BLaER1 treated with 17β-estradiol and CSF1 and Interleukin-3, amounts not matched to agents 10 nM and 100 nM (cell line): ENCODE measurements at regions not wholly inside any gene's neighbourhood (a gene's known extent, or its start where the extent isn't known, plus 50 kb on each side); places are given as distances from the start of the nearest gene placed in this dataset.

Experiments used
- H3K27ac ChIP-seq, 11 experiments: shearing (Covaris generic); formaldehyde crosslinking; 2 replicates each; pipeline ENCODE4 v1.8.1; 2022
- H3K27me3 ChIP-seq, 11 experiments: shearing (Covaris generic); formaldehyde crosslinking; 2 replicates each; pipeline ENCODE4 v1.8.1; 2022
- H3K36me3 ChIP-seq, 11 experiments: shearing (Covaris generic); formaldehyde crosslinking; 2 replicates each; pipeline ENCODE4 v1.8.1; 2022
- H3K4me1 ChIP-seq, 10 experiments: shearing (Covaris generic); formaldehyde crosslinking; 2 replicates each; pipeline ENCODE4 v1.8.1; 2022
- H3K4me2 ChIP-seq, 11 experiments: shearing (Covaris generic); formaldehyde crosslinking; 2 replicates each; pipeline ENCODE4 v1.8.1; 2022
- H3K4me3 ChIP-seq, 10 experiments: shearing (Covaris generic); formaldehyde crosslinking; 2 replicates each; pipeline ENCODE4 v1.8.1; 2022
- H3K9ac ChIP-seq, 11 experiments: shearing (Covaris generic); formaldehyde crosslinking; 2 replicates each; pipeline ENCODE4 v1.8.1; 2022
- H3K9me3 ChIP-seq, 11 experiments: shearing (Covaris generic); formaldehyde crosslinking; replicated peaks in 1 of 11; 2 replicates each; pipeline ENCODE4 v1.8.1; 2022
- H4K20me1 ChIP-seq, 11 experiments: shearing (Covaris generic); formaldehyde crosslinking; 2 replicates each; pipeline ENCODE4 v1.8.1; 2022
- Cebpa-rat ChIP-seq, 11 experiments: shearing (Covaris generic); IDR thresholded peaks; 2 replicates each; pipeline ENCODE4 v1.8.1; 2022

DNA sequence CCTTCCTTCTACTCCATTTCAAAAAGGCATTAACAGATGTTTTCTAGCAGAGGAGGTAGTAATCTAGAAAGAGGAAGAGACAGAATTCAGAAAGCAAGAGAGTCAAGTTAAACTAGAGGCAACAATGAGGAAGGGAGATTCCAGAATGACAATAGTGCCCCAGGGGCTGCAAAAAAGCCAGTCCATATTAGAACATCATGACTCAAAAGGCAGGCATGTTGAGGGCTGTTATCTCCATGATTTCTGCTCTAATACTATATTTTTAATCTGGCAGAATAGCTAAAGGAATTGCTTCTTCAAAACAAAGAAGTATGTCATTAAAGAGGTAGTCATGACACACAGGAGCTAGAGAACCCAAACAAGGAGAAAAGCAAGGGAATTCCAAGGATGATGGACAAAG lies 599.6 kb downstream of the INHBA start:
- TF ChIP-seq Cebpa-rat (IDR thresholded peaks at IDR 0.05), result no peak
- peak overlapping the region in 2 of 11 experiments; percentile 43 to 50; a peak in 2 of 22 replicates for H3K27ac ChIP-seq
- H3K36me3 ChIP-seq, result no peaks in the 10 kb centered on the region
- no peaks in the 10 kb centered on the region for H4K20me1 ChIP-seq
- no peak overlapping the region for H3K9ac ChIP-seq
- peaks cover 0 to 15% (median 0%) of the 10 kb centered on the region in 10 experiments; a peak in 3 of 20 replicates for H3K4me1 ChIP-seq
- H3K9me3 ChIP-seq, result no peaks in the 10 kb centered on the region
- no peak overlapping the region for H3K4me3 ChIP-seq
- no peaks in the 10 kb centered on the region for H3K27me3 ChIP-seq
- H3K4me2 ChIP-seq, result peak overlapping the region in 2 of 11 experiments; percentile 36 to 39; a peak in 3 of 22 replicates

DNA sequence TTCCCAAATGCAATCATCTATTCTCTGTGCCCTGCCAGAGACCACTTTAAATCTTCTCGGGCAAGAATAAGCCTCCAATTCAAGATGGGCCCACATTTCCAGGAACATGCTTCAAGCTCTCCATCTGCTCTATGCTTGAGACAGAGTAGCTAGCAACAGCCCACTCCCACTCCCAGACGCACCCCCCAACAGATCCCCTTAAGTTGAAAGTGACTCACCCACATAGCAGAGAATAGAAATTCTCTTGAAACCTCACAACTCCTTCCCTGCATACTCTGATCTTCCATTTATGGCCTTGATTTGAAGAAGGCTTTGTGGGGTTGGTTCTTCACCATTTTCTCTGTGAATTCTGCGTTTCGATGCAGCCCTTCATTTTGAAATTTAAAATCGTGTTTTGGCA lies 604.0 kb downstream of the INHBA start:
- no peak overlapping the region for H3K4me3 ChIP-seq

DNA sequence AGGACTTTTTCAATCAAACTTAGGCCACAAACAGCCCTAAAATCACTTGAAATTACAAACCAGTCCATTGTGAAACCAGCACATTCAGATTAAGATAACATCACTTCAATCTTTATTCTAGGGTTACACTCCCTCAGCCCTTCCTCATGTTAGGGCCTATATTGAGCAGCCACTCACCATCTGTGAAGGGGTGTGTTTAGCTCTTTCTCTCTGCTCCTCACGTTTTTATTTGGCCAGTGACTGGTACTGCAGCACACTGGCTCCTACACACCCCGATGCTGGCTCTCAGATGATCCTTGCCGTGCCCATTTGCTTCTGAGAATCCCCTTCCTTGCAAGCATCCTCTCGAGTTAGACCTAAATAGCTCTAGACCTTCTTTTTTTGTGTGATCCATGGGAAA lies 604.5 kb downstream of the INHBA start:
- TF ChIP-seq Cebpa-rat (IDR thresholded peaks at IDR 0.05), result no peak
- H3K4me3 ChIP-seq, result no peak overlapping the region
- H3K27me3 ChIP-seq, result no peaks in the 10 kb centered on the region
- H3K27ac ChIP-seq, result no peak overlapping the region
- H3K9ac ChIP-seq, result no peak overlapping the region
- H4K20me1 ChIP-seq, result no peaks in the 10 kb centered on the region
- peaks cover 0 to 10% (median 0%) of the 10 kb centered on the region in 10 experiments; a peak in 3 of 20 replicates for H3K4me1 ChIP-seq
- no peaks in the 10 kb centered on the region for H3K9me3 ChIP-seq
- no peaks in the 10 kb centered on the region for H3K36me3 ChIP-seq
- H3K4me2 ChIP-seq, result no peak overlapping the region

More for the DNA sequence above, 604.0 kb downstream of the INHBA start:
- H4K20me1 ChIP-seq, result no peaks in the 10 kb centered on the region
- TF ChIP-seq Cebpa-rat (IDR thresholded peaks at IDR 0.05), result no peak
- H3K9ac ChIP-seq, result no peak overlapping the region
- H3K4me2 ChIP-seq, result no peak overlapping the region
- H3K27me3 ChIP-seq, result no peaks in the 10 kb centered on the region
- H3K36me3 ChIP-seq, result no peaks in the 10 kb centered on the region
- peaks cover 0 to 15% (median 0%) of the 10 kb centered on the region in 10 experiments; a peak in 3 of 20 replicates for H3K4me1 ChIP-seq
- H3K27ac ChIP-seq, result no peak overlapping the region
- H3K9me3 ChIP-seq, result no peaks in the 10 kb centered on the region

DNA sequence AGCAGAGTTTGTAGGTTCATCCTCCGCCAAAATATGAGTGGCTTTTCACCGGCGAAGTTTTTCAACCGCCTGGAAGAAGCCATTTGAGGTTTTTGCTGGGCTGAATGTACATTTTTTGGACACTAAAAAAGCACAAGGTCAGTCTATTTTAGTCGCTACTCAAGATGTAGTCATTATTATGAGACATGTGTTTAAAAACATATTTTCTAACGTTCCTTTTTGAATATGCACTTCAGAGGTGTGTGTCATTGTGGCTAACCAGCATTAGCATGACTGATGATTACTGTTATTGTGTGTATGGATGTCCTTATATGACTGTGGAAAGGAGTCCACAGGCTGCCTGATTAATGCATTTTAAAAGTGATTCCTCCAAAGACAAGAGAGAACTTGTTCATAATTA lies 605.4 kb downstream of the INHBA start:
- no peak for TF ChIP-seq Cebpa-rat (IDR thresholded peaks at IDR 0.05)
- Histone ChIP-seq H3K27me3 (no peaks in the 10 kb centered on the region), H3K36me3 (no peaks in the 10 kb centered on the region), H3K27ac (no peak overlapping the region), H3K4me3 (no peak overlapping the region), H3K9ac (no peak overlapping the region), H4K20me1 (no peaks in the 10 kb centered on the region), H3K9me3 (no peaks in the 10 kb centered on the region), H3K4me2 (no peak overlapping the region), H3K4me1 (peaks cover 0 to 3% (median 0%) of the 10 kb centered on the region in 10 experiments; a peak in 3 of 20 replicates)

DNA sequence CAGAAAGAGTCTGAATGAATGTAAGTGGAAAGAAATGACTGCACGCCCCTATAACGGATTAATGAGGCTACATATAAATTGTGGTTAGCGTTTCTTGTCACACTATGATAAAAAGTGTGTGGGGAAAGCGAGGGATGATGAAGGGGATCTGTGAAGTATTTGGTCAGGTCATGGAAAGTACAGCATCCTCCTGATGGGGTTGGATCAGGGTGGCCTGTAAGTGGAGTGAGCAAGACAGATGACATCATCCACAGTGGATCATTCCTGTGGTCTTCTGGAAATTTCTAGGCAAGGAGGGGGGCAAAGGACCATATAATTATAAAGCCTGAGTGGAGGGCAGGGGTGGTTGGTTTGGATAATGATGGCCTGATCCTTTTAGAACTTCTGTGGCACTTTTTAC lies 606.0 kb downstream of the INHBA start:
- Histone ChIP-seq H3K27ac (no peak overlapping the region), H3K4me2 (no peak overlapping the region), H3K4me3 (no peak overlapping the region)

DNA sequence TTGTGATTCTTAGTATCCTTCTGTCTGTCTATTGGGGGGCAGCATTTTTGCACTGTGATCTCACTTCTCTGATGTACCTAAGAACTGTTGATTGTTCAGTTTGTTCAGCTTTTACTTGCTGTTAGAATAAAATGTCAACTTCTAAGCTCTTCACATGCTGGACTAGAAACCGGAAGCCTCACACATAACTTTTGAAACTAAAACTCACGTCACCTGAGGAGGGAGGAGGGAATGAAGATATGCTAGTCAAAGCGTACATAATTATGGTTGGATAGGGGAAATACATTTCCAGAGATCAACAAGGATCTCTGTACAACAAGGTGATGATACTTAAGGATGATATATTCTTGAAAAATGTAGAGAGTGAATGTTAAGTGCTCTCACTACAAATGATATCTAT lies 609.7 kb downstream of the INHBA start:
- no peak overlapping the region for H3K4me3 ChIP-seq
- no peaks in the 10 kb centered on the region for H4K20me1 ChIP-seq
- TF ChIP-seq Cebpa-rat (IDR thresholded peaks at IDR 0.05), result no peak
- no peak overlapping the region for H3K4me2 ChIP-seq
- no peaks in the 10 kb centered on the region for H3K27me3 ChIP-seq
- H3K4me1 ChIP-seq, result no peaks in the 10 kb centered on the region
- H3K27ac ChIP-seq, result no peak overlapping the region
- H3K9me3 ChIP-seq, result no peaks in the 10 kb centered on the region
- H3K9ac ChIP-seq, result no peak overlapping the region
- no peaks in the 10 kb centered on the region for H3K36me3 ChIP-seq

More for the DNA sequence above, 606.0 kb downstream of the INHBA start:
- H4K20me1 ChIP-seq, result no peaks in the 10 kb centered on the region
- no peaks in the 10 kb centered on the region for H3K27me3 ChIP-seq
- no peak overlapping the region for H3K9ac ChIP-seq
- H3K9me3 ChIP-seq, result no peaks in the 10 kb centered on the region
- no peak for TF ChIP-seq Cebpa-rat (IDR thresholded peaks at IDR 0.05)
- H3K36me3 ChIP-seq, result no peaks in the 10 kb centered on the region
- peaks cover 0 to 3% (median 0%) of the 10 kb centered on the region in 10 experiments; a peak in 1 of 20 replicates for H3K4me1 ChIP-seq

DNA sequence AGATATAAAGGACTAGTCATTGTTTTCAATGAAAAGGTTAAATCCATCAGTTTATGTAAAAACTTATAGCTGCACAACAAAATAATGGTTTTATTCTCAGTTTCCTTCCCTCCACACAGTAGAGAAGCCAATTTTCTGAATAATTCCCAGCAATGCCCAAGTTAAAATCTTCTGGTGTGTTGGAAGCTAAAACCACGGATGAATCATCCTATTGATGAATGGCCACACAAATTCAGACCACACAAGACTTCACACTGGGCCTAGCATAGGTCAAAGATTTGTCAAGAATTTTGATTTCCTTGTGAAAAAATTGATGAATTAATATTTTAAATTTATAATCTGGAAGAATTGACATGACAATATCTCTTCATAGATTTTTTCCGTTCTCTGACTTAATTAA lies 617.6 kb downstream of the INHBA start:
- H3K4me3 ChIP-seq, result no peak overlapping the region
- TF ChIP-seq Cebpa-rat (IDR thresholded peaks at IDR 0.05), result no peak
- no peaks in the 10 kb centered on the region for H3K9me3 ChIP-seq
- H3K27ac ChIP-seq, result no peak overlapping the region
- H3K4me2 ChIP-seq, result no peak overlapping the region
- no peak overlapping the region for H3K9ac ChIP-seq
- no peaks in the 10 kb centered on the region for H3K27me3 ChIP-seq
- H3K36me3 ChIP-seq, result no peaks in the 10 kb centered on the region
- no peaks in the 10 kb centered on the region; a peak in 1 of 20 replicates for H3K4me1 ChIP-seq
- H4K20me1 ChIP-seq, result no peaks in the 10 kb centered on the region

DNA sequence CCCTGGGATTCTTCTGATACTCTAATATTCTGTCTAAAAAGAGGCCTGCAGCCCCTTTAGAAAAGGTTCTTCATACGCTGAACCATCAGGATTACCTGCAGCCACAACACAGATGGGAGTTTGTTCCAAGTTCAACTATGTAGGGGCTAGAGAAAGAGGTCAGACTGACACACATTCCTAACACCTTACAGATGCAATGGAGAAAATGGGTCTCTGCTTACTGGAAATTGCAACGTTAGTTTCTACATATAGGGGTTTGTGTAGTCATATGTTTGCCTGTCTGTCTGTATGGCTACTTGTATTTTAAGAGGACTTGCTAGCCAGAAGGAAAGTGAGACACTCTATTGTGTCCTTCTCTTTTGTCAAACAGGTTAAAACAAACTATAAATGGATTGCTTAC lies 618.5 kb downstream of the INHBA start:
- no peak overlapping the region for H3K9ac ChIP-seq
- no peaks in the 10 kb centered on the region for H3K36me3 ChIP-seq
- no peak overlapping the region for H3K4me3 ChIP-seq
- no peak overlapping the region for H3K27ac ChIP-seq
- no peaks in the 10 kb centered on the region for H3K27me3 ChIP-seq
- H3K9me3 ChIP-seq, result no peaks in the 10 kb centered on the region
- H3K4me1 ChIP-seq, result no peaks in the 10 kb centered on the region; a peak in 1 of 20 replicates
- no peaks in the 10 kb centered on the region for H4K20me1 ChIP-seq
- no peak for TF ChIP-seq Cebpa-rat (IDR thresholded peaks at IDR 0.05)
- no peak overlapping the region for H3K4me2 ChIP-seq

DNA sequence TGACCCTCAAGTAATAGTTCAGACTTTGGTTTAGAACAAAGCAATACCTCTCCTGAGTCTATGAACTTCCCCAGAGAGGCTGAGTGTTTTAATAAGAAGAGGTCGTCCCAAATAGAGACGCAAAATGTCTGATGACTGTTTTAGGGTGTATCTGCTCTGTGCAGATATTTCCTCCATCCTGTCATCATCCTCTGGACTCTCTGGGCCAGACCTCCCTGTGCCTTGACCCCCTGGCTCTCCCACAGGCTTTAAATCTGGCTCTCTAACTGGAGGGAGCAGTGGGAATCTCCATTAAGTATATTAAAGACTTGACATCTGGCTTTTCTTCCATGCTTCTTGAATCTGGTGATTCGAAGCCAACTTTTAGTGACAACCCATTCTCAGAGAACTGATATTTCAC lies 633.3 kb downstream of the INHBA start:
- Histone ChIP-seq H3K4me3 (no peak overlapping the region), H4K20me1 (no peaks in the 10 kb centered on the region), H3K4me2 (no peak overlapping the region), H3K9ac (no peak overlapping the region), H3K9me3 (peaks cover 0 to 10% (median 8%) of the 10 kb centered on the region in 11 experiments; a peak in 12 of 22 replicates), H3K27ac (no peak overlapping the region), H3K27me3 (no peaks in the 10 kb centered on the region), H3K36me3 (no peaks in the 10 kb centered on the region), H3K4me1 (no peaks in the 10 kb centered on the region)
- TF ChIP-seq Cebpa-rat (IDR thresholded peaks at IDR 0.05), result no peak

DNA sequence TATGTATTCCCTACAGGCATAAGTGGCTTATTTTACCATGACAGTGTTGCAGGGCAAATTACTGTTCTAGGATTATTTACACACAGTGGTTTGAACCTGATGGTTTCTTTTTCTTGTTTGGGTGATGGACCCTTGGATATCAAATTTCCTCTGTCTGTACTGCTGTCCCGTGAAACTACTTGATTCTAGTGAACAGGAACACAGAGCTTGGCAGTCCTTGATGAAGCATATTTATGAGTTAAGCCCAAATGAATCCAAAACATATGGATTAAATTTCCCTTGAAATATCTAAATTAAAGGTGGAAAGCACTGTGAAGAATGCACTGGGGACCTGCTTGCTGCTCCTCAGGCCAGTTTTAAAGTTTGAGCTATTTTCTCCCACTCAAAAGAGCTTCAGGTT lies 635.3 kb downstream of the INHBA start:
- Histone ChIP-seq H4K20me1 (no peaks in the 10 kb centered on the region), H3K36me3 (no peaks in the 10 kb centered on the region), H3K4me1 (no peaks in the 10 kb centered on the region), H3K4me2 (no peak overlapping the region), H3K9ac (no peak overlapping the region), H3K4me3 (no peak overlapping the region), H3K9me3 (peaks cover 0 to 10% (median 8%) of the 10 kb centered on the region in 11 experiments; a peak in 12 of 22 replicates), H3K27ac (no peak overlapping the region), H3K27me3 (no peaks in the 10 kb centered on the region)
- TF ChIP-seq Cebpa-rat (IDR thresholded peaks at IDR 0.05), result no peak
